ENCODE measurements at regions not wholly inside any gene's neighbourhood (a gene's known extent, or its start where the extent isn't known, plus 50 kb on each side); places are given as distances from the start of the nearest gene placed in this dataset.
"Not testable (repeated sequence)": the region's sequence is repeated elsewhere in the genome, so short reads cannot be mapped to it uniquely, and the experiment has no call there.

DNA sequence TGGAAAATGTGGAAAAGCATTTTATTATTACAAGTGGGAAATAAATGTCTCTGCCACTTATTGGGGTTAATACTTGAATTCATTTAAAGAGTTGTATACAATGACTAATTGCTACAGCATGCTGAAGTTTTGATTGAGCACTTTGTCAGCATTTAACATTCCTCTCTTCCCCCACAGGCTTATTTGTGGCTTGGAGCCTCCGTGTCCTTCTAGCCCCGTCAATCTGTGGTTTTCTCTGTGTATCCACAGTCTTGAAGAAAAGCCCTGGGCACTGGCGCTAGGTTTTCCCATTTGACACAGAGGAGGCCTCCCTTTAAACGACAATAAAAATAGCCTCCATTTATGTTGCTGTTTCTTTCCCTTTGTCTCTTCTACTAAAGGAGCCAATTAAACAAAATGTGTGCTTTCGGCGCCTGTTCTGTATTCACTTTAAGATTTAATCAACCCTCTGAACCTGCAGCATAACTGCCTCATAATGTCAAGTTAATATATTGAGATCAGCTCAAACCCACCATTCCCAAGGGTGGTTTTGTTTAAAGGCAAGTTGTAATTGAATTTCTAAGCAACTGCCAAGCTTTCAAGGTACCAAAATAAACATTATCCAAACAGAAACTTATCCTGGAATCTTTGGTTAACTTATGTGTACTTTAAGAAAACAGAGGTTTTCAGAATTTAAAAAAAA, 92.9 kb upstream of the ADRA1D start:
- ATAC-seq (no peak), DNase-seq (ENCODE audit: low spot score) (no peak)
- intact Hi-C loops (cut with DNase I) = no loop called here

DNA sequence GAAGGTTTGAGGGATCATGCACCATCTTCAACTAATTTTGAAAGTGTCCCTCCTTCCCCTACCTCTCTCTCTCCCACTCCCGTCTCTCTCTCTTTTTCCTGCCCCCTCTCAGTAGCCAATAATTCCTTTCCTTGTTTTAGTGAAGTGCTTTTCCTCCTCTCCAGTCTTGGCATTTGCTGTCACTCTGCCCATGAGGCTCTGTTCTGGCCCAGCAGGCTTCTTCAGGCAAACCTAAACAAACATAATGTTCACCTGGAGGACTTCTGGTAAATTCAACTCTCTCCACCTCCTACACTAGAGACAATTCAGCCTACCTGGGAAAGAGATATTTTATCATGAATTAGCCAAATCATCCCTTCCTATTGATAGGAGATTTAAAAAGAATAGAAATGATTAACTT, 86.6 kb upstream of the ADRA1D start:
- intact Hi-C loops (cut with DNase I) = no loop called here
- DNase-seq (ENCODE audit: low spot score) = no peak
- ATAC-seq = no peak

DNA sequence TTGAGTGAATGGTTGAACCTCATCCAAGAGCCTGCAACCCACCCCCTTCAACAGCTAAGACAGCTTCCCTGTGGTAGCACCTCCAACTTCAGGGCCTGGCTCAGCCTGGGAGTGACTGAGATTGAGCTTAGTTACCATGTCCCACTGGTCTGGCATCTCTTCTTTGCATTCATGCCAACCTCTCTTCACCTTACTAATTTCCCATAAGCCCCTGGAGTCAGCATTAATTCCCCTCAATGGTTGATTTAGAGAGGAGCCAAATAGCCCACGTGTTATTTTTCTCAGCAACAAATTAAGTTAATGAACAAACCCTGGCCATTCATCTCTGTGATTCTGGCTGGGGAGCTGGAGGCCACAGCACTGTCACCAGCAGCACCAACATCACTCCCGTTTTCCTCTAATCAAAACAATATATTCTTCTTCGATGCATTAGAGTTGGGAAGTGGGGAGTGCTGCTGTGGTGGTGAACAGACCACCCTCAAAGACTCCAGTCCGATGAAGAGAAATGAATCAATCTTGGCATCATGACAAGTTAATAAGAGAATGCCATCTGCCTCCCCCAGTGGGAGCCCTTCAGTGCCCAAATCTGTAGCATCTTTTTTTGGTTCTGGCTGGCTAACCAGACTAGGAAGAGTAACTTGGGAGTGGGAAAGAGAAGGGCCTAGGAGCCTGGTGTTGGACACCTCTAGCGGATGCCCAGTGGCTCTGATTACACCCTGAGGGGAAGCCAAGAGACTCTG, 83.2 kb upstream of the ADRA1D start:
- DNase-seq (ENCODE audit: low spot score) (no peak), ATAC-seq (no peak)
- intact Hi-C loops (cut with DNase I) = no loop called here

DNA sequence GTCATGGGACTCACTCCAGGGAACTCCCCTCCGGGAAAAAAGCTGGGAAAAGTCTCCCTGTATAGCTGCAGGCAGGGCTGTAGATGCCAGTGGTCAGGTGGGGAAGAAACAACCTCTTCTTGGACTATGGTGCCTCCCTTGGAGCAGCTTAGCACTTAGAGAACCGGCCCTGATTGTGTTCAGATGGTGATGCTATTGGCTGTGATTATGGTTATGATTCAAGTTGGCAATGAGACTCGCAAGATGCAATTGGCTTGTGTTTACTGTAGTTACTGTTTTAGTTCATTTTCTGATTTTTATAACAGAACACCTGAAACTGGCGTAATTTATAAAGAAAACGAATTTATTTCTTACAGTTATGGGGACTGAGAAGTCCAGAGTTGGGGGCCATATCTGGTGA, 80.9 kb upstream of the ADRA1D start:
- no peak for DNase-seq (ENCODE audit: low spot score)
- no peak for ATAC-seq
- intact Hi-C loops (cut with DNase I) = no loop called here

DNA sequence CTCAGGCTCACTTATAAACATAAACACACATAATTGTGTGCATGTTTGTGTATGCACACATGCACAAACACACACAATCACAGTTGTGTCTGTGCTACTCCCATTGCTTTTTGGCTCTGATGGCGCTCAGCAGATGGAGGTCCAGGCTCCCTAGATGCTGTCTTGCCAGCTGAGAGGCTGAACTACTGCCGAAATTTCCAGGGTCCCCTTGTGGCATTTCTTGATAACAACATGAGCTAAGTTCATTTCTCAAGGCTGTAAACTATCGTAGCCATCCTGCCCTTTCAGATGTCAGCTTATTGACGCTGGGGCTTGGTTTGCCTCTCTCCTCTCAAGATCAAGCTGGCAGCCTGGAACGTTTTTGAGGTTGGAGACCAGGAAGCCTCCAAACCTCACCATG, 80.1 kb upstream of the ADRA1D start:
- ATAC-seq (no peak), DNase-seq (ENCODE audit: low spot score) (no peak)
- intact Hi-C loops (cut with DNase I) = no loop called here

DNA sequence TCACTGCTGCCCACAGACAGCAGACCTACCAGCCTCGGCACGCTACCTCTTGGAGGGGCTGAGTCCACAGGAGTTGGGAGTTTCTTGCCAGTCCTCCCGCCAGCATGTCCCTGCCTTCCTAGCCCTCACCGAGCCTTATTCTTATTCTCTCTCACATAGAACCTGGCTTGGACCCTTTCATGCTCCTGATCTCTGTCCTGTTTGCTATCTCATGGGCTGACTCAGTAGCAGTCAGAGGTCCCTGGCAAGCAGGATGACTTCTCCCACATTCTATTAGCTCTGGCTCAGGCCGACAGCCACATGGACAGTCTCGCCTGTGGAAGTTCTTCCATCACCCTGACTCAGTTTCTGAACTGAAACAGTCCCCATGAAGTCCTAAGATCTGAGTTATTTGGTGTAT, 79.5 kb upstream of the ADRA1D start:
- ATAC-seq (no peak), DNase-seq (ENCODE audit: low spot score) (no peak)
- intact Hi-C loops (cut with DNase I) = no loop called here

DNA sequence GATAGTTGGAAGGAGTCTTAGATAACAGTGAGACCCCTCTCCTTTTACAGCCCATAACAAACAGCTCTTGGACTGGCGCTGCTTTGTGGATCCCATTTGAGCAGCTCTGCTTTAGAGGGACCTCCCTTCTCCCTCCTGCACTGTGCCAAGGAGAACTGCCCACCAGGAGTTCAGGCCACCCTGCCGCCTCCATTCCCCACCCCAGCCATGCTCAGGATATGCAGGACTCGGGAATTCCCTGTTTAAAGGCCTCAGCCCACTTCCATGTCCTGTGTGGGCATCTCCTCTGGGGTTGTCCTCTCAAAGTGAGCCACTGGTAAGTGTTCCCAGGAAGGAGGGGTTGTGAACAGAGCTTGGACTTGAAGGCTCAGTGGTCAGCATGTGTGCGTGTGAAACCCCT, 78.9 kb upstream of the ADRA1D start:
- intact Hi-C loops (cut with DNase I) = no loop called here
- ATAC-seq (no peak), DNase-seq (ENCODE audit: low spot score) (no peak)

DNA sequence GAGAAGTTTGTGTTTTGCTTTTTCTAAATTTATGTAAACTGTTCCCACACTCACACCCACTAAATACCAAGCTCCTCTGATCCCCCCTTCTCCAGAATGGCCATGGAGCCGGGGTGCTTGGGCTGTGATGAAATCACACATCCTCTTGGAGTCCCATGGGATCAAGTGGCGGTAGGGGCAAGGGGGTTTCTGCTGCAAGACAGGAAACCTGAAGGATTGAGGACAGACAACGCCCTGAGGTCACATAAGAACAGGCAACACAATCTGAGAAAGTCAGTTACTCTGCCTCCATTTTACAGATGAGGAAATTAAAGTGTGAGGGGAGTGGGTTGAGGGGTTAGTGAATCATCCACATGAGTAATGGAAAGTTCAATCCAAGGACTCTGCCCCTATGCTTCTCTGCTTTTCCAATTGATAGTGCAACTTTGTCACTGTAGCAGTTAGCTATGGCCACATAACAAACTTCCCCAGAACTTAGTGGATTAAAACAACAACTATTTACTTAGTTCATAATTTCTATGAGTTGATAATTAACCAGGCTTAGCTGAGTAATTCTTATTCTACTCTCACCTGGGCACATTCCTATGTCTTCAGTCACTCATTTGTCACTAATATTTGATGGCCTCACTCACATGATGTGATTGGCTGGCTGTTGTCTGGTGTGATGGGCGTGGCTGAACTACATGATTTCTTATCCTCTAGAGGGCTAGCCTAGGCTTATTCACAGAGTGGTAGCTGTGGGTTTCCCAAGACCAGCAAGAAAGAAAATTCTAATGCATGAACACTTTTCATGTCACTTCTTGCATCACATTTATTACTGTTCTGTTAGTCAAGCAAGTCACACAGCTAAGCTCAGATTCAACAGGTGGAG, 77.3 kb upstream of the ADRA1D start:
- ATAC-seq = peak; percentile 48

DNA sequence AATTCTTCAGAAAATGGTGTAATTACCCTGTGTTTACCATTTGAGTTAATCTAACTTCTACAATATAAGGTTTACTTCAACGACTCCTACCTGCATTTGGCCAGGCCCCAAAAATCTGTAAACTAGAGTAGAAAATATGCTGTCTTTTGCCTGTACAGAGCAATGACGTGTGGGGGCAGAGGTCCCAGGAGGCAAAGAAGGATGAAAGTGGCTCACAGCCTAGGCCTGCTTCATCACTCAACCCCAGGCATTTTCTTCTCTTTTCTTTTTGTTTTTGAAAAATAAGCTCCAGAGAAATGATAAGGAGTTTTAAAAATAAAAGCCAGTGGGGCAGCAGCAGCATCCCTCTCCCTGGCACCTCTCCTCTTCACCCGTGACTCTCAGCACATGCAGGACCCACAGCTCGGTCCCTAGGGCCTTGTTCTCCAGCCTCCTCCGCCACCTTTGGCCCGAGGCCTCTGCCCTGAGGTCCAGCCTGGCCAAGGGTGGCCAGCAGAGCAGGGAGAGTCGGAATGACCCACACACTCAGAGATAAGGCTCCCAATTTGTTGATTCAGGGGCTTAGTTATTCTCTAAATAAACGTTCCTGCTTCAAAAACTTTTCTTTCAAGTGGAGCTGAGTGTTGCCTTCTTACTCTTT, 76.6 kb upstream of the ADRA1D start:
- ATAC-seq (peak; percentile 80), DNase-seq (ENCODE audit: low spot score) (no peak)
- intact Hi-C loops (cut with DNase I) = no loop called here

More for the DNA sequence above, 77.3 kb upstream of the ADRA1D start:
- intact Hi-C loops (cut with DNase I) = no loop called here
- DNase-seq (ENCODE audit: low spot score) = no peak

DNA sequence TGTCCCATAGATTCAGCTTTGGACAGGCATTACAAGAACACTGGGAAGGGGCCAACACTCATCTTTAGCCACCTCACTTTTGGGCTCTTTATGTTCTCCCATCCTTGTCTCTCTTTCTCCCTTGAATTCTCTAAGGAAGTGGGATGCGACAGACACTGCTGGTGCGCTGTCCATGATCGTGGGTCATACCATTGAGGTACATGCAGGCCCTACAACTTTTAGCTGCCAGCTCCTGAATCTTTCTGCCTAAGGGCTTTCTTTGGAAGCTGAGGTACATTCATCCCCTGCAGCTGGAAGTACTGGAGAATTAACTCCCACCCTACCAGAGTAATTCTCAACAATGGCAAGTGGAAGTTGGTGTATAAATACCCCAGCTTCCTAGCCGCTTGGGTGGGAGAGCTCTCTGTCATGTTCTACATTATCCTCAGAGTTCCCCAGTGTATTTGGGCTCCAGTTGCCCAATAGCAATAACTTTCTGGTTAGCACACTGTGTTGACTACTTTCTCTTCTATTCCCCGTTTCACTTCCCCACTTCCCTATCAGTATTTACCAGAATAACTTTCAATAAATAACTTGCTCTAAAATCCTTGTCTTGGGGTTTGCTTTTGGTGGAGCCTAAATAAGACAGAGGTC, 75.6 kb upstream of the ADRA1D start:
- intact Hi-C loops (cut with DNase I) = no loop called here
- no peak for ATAC-seq
- no peak for DNase-seq (ENCODE audit: low spot score)

DNA sequence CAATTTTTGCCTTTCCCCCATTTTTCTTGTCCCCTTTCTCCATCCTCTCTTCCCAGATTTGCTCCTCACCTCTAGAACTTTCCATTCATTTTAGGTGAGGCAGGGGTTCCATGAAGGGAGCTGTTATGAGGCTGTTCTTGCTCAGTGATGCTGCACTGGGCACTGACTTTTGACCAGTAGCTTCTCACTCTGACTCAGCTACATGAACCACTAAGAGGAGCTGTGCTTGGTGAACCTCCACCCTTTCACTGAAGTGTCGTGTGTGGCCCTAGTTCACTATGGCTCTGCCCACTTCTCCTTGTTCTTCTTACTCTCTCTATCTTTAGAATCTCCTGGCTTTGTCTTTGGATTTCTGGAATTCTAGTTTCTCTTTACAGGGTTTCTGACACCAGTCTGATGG, 73.4 kb upstream of the ADRA1D start:
- ATAC-seq = no peak
- intact Hi-C loops (cut with DNase I) = no loop called here

DNA sequence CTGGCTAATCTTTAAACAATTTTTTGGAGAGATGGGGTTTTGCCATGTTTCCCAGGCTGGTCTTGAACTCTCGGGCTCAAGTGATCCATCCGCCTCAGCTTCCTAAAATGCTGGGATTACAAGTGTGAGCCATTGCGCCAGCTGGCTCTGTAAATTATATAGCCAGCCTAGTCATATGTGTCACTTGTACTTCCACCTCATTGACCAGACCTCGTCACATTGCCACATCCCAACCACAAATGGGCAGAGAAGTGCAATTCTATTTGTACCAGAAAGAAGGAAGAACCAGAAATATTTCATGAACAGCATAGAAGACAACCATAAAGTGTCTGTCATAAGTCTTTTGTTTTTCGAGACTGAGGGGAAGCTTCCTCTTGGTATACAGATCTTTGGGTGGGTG, 71.2 kb upstream of the ADRA1D start:
- intact Hi-C loops (cut with DNase I) = no loop called here
- ATAC-seq (no peak), DNase-seq (ENCODE audit: low spot score) (no peak)

More for the DNA sequence above, 73.4 kb upstream of the ADRA1D start:
- DNase-seq (ENCODE audit: low spot score) = no peak

DNA sequence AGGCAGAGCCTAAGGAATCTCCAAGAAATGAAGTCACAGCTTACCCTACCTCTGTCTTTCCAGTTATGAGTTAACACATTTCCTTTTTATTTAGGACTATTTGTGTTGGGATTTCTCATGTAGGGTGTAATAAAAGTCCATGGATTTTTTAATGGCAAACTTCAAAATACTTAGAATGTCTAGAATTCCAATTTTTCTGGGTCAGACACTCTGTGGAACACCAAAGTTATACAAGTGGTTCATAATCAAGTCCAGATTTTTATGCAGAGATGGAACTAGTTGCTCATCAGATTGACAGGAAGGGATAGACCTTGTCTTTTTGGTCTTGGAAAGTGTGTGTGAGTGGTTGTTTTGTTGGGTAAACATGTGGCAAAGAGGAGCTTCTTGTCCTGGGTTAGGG, 69.8 kb upstream of the ADRA1D start:
- ATAC-seq = no peak
- intact Hi-C loops (cut with DNase I) = no loop called here
- DNase-seq (ENCODE audit: low spot score) = no peak

DNA sequence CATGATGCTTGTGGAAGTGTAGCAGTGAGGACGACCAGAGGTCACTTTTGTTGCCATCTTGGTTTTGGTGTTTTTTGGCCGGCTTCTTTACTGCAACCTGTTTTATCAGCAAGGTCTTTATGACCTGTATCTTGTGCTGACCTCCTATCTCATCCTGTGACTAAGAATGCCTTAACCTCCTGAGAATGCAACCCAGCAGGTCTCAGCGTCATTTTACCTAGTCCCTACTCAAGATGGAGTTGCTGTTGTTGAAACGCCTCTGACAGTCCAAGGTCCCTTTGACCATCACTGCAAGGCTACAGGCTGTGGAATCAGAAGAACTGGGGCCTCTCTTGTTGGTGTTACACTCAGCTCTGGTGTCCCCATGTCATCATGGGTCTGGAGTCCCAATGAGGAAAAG, 61.5 kb upstream of the ADRA1D start:
- DNase-seq (ENCODE audit: low spot score); ATAC-seq; intact Hi-C loops (cut with DNase I): not testable (repeated sequence)

DNA sequence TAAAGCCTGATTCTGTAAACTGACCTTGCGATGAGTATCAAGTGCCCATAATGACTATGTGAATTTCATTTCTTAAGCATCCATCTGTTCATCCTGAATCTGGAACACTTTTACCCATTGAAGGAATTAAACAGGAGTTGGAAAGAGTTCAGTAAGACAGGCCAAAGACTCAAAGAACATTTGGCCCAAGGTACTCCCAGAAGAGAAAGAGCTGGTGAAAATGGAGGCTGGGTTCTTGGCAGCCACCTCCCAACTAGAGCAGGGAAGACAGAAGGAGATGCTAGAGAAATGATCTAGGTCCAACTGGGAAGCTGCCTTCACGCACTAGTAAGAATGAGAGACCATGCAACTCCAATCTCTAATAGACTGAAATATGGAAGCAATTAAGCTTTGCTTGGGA, 57.1 kb upstream of the ADRA1D start:
- ATAC-seq (peak; percentile 71), DNase-seq (ENCODE audit: low spot score) (no peak)
- intact Hi-C loops (cut with DNase I) = no loop called here

DNA sequence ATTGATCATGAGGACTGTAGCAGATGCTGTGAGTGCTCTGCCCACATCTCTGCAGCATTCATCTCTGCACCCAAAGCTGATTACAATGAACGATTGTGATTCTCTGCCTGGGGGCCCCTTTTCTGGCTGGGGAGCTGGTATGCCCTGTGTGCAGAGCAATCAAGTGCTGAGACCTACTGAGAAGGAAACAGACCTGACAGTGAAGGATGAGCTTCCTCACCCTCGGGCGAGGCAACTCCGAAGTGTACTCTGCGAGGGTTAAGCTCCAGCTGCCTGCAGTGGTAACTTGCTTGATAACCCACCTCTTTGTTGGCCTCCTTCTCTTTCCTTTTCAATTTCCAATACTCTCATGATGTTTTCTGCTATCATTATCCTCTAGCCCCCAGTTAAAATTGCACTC, 56.0 kb upstream of the ADRA1D start:
- ATAC-seq (peak; percentile 7), DNase-seq (ENCODE audit: low spot score) (no peak)
- intact Hi-C loops (cut with DNase I) = no loop called here

DNA sequence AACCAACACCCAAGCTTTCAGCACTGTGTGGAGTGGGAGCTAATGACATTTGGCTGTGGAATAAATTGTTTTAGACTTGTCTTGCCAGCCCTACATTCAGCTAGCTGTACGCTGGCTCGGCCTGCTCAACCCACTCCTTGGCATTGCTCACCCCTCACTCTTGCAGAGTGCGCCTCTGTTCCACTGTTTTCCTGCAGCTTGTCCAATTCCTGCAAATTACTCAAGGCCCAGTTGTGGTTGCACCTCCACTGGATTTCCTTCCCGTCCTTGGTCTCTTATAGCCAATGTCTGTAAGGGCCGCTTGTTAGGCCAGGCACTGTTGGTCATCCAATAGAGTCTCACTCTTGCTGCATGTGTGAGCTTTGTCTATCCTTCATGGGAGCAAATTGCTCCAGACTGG, 55.5 kb upstream of the ADRA1D start:
- intact Hi-C loops (cut with DNase I) = no loop called here
- no peak for DNase-seq (ENCODE audit: low spot score)
- no peak for ATAC-seq

DNA sequence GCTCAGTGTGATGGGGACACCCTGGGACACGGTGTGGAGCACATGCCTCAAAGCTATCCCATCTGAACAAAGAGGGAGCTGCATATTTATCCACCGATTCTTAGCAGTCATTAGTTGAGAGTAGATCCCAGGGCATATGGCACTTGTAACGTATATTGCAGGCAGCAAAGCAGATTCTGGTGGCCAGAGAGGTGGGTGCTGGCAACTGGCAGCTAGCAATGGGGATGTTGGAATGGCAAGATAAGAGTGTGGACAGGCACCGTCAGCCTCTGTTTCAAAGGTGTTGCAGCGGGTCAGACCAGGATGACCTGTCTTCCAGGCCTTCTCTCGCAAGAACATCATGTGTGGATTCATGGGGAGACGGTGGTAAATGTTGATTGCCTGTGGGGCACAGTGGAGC, 54.0 kb upstream of the ADRA1D start:
- ATAC-seq = no peak
- intact Hi-C loops (cut with DNase I) = no loop called here
- DNase-seq (ENCODE audit: low spot score) = no peak

DNA sequence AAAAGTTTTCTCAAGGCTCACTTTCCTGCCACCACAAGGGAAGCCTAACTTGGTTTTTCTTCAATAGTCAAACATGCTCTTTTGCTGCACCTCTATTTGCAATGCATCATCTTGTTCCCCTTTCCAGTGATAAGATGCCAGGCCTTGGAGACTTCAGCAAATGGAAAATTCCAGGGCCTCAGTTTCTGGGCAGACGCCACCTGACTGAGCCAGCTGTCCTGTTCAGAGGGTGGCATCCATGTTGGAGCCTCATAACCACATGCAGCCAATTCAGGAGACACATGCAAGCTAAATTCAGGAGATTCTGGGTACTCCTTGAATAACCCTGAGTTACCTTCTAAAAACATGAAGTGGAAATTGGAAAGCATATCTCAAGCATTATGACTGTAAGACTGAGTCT, 51.8 kb upstream of the ADRA1D start:
- no peak for DNase-seq (ENCODE audit: low spot score)
- intact Hi-C loops (cut with DNase I) = no loop called here

More for the DNA sequence above, 51.8 kb upstream of the ADRA1D start:
- ATAC-seq = no peak
